ENCODE measurements at regions not wholly inside any gene's neighbourhood (a gene's known extent, or its start where the extent isn't known, plus 50 kb on each side); places are given as distances from the start of the nearest gene placed in this dataset.

GRCh38 chr5:32909207-32909606 is 198.1 kb downstream of the NPR3 start:
- TF ChIP-seq, protein P1, sequence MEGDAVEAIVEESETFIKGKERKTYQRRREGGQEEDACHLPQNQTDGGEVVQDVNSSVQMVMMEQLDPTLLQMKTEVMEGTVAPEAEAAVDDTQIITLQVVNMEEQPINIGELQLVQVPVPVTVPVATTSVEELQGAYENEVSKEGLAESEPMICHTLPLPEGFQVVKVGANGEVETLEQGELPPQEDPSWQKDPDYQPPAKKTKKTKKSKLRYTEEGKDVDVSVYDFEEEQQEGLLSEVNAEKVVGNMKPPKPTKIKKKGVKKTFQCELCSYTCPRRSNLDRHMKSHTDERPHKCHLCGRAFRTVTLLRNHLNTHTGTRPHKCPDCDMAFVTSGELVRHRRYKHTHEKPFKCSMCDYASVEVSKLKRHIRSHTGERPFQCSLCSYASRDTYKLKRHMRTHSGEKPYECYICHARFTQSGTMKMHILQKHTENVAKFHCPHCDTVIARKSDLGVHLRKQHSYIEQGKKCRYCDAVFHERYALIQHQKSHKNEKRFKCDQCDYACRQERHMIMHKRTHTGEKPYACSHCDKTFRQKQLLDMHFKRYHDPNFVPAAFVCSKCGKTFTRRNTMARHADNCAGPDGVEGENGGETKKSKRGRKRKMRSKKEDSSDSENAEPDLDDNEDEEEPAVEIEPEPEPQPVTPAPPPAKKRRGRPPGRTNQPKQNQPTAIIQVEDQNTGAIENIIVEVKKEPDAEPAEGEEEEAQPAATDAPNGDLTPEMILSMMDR (IDR thresholded peaks at IDR 0.05), result no peak
- TF ChIP-seq POLR2A (IDR thresholded peaks at IDR 0.05), result no peak

Measured in lower leg skin (tissue), 3 donors.